ENCODE measurements at regions not wholly inside any gene's neighbourhood (a gene's known extent, or its start where the extent isn't known, plus 50 kb on each side); places are given as distances from the start of the nearest gene placed in this dataset.

GRCh38 chr1:18572022-18572880 is 58.4 kb upstream of the PAX7 start:
- no peak overlapping the region for H3K4me3 ChIP-seq (ENCODE audit: low read length)
- H3K27ac Mint-ChIP-seq = no peak overlapping the region
- H3K27ac ChIP-seq (ENCODE audit: low read length) = no peak overlapping the region
- TF ChIP-seq CTCF (IDR thresholded peaks at IDR 0.05) = no peak
- H3K27me3 ChIP-seq (ENCODE audit: control insufficient read depth, insufficient read depth, low read length) = no peaks in the 10 kb centered on the region
- 75% methylated on average over 9 of the region's 9 CpGs for WGBS (ENCODE audit: insufficient coverage)
- no peak for DNase-seq
- intact Hi-C loops (cut with micrococcal nuclease) = no loop called here
- peaks cover 6 to 17% of the 10 kb centered on the region in 2 donors for H3K27me3 Mint-ChIP-seq (ENCODE audit: low read depth in 2 of 2)
- H3K36me3 ChIP-seq (ENCODE audit: control insufficient read depth, insufficient read depth, low read length) = no peaks in the 10 kb centered on the region
- H3K4me1 Mint-ChIP-seq = no peaks in the 10 kb centered on the region
- H3K9me3 ChIP-seq (ENCODE audit: control insufficient read depth, insufficient read depth, low read length) = no peaks in the 10 kb centered on the region
- no peak overlapping the region for H3K4me3 Mint-ChIP-seq
- no peaks in the 10 kb centered on the region for H3K36me3 Mint-ChIP-seq
- H3K9me3 Mint-ChIP-seq = no peaks in the 10 kb centered on the region
- ATAC-seq = no peak
- no peaks in the 10 kb centered on the region for H3K4me1 ChIP-seq (ENCODE audit: control insufficient read depth, insufficient read depth, low read length)

GRCh38 chr1:18573170-18573569 is 57.5 kb upstream of the PAX7 start:
- no peaks in the 10 kb centered on the region for H3K4me1 ChIP-seq (ENCODE audit: control insufficient read depth, insufficient read depth, low read length)
- Mint-ChIP-seq H3K27me3 (ENCODE audit: low read depth in 2 of 2) (peaks cover 9 to 13% of the 10 kb centered on the region in 2 donors), H3K4me3 (no peak overlapping the region), H3K27ac (no peak overlapping the region), H3K9me3 (no peaks in the 10 kb centered on the region), H3K4me1 (no peaks in the 10 kb centered on the region), H3K36me3 (no peaks in the 10 kb centered on the region)
- no peaks in the 10 kb centered on the region for H3K27me3 ChIP-seq (ENCODE audit: control insufficient read depth, insufficient read depth, low read length)
- ATAC-seq = no peak
- WGBS (ENCODE audit: insufficient coverage) = 68% methylated on average over 8 of the region's 8 CpGs
- H3K4me3 ChIP-seq (ENCODE audit: low read length) = no peak overlapping the region
- TF ChIP-seq CTCF (IDR thresholded peaks at IDR 0.05) = no peak
- no peak for DNase-seq
- no peaks in the 10 kb centered on the region for H3K9me3 ChIP-seq (ENCODE audit: control insufficient read depth, insufficient read depth, low read length)
- H3K27ac ChIP-seq (ENCODE audit: low read length) = no peak overlapping the region
- H3K36me3 ChIP-seq (ENCODE audit: control insufficient read depth, insufficient read depth, low read length) = no peaks in the 10 kb centered on the region
- intact Hi-C loops (cut with micrococcal nuclease) = no loop called here

- no peaks in the 10 kb centered on the region for H3K4me1 Mint-ChIP-seq
- no peak for TF ChIP-seq CTCF (IDR thresholded peaks at IDR 0.05)
- ATAC-seq (no peak), DNase-seq (no peak)
- H3K27ac ChIP-seq (ENCODE audit: low read length) = no peak overlapping the region
- no peaks in the 10 kb centered on the region for H3K36me3 Mint-ChIP-seq
- H3K4me1 ChIP-seq (ENCODE audit: control insufficient read depth, insufficient read depth, low read length) = no peaks in the 10 kb centered on the region
- H3K9me3 Mint-ChIP-seq = no peaks in the 10 kb centered on the region
- H3K27me3 Mint-ChIP-seq (ENCODE audit: low read depth in 2 of 2) = peaks cover 6 to 8% of the 10 kb centered on the region in 2 donors
- WGBS (ENCODE audit: insufficient coverage) = 73% methylated on average over 5 of the region's 5 CpGs
- H3K9me3 ChIP-seq (ENCODE audit: control insufficient read depth, insufficient read depth, low read length) = no peaks in the 10 kb centered on the region
- no peaks in the 10 kb centered on the region for H3K36me3 ChIP-seq (ENCODE audit: control insufficient read depth, insufficient read depth, low read length)
- H3K27me3 ChIP-seq (ENCODE audit: control insufficient read depth, insufficient read depth, low read length) = no peaks in the 10 kb centered on the region
- no peak overlapping the region for H3K4me3 ChIP-seq (ENCODE audit: low read length)
- intact Hi-C loops (cut with micrococcal nuclease) = no loop called here
- H3K4me3 Mint-ChIP-seq = no peak overlapping the region
- H3K27ac Mint-ChIP-seq = no peak overlapping the region
These were observed 55.9 kb upstream of the PAX7 start for GRCh38 chr1:18574754-18575153.

GRCh38 chr1:18575620-18576019 is 55.0 kb upstream of the PAX7 start:
- no peak for TF ChIP-seq CTCF (IDR thresholded peaks at IDR 0.05)
- no peak overlapping the region for H3K4me3 ChIP-seq (ENCODE audit: low read length)
- intact Hi-C loops (cut with micrococcal nuclease) = no loop called here
- ATAC-seq (peak in 1 of 3 donors; percentile 75), DNase-seq (peak in 1 of 2 donors; percentile 69)
- no peaks in the 10 kb centered on the region for H3K27me3 ChIP-seq (ENCODE audit: control insufficient read depth, insufficient read depth, low read length)
- no peak overlapping the region for H3K27ac ChIP-seq (ENCODE audit: low read length)
- no peaks in the 10 kb centered on the region for H3K9me3 ChIP-seq (ENCODE audit: control insufficient read depth, insufficient read depth, low read length)
- WGBS (ENCODE audit: insufficient coverage) = 10% methylated on average over 7 of the region's 8 CpGs
- no peaks in the 10 kb centered on the region for H3K4me1 ChIP-seq (ENCODE audit: control insufficient read depth, insufficient read depth, low read length)
- no peaks in the 10 kb centered on the region for H3K4me1 Mint-ChIP-seq
- H3K27me3 Mint-ChIP-seq (ENCODE audit: low read depth in 2 of 2) = peaks cover 0 to 3% of the 10 kb centered on the region in 2 donors
- H3K36me3 ChIP-seq (ENCODE audit: control insufficient read depth, insufficient read depth, low read length) = no peaks in the 10 kb centered on the region
- H3K4me3 Mint-ChIP-seq = no peak overlapping the region
- no peaks in the 10 kb centered on the region for H3K9me3 Mint-ChIP-seq
- no peaks in the 10 kb centered on the region for H3K36me3 Mint-ChIP-seq
- no peak overlapping the region for H3K27ac Mint-ChIP-seq
